Suppressor macrophage treated with lipopolysaccharide for 4 hours (primary cell): ENCODE measurements at regions not wholly inside any gene's neighbourhood (a gene's known extent, or its start where the extent isn't known, plus 50 kb on each side); places are given as distances from the start of the nearest gene placed in this dataset.
A peak's percentile ranks its signal among the peaks of the same experiment; 100 is the strongest.

Experiments
- DNase-seq: peaks from one replicate; pipeline ENCODE4 v3.0.0-alpha.2; 2020

GRCh38 chr19:30722761-30723160 lies 350.6 kb downstream of the ZNF536 start:
- no peak for DNase-seq

- no peak for DNase-seq
Observed at GRCh38 chr19:30722186-30722585, 350.0 kb downstream of the ZNF536 start.

GRCh38 chr19:30719999-30720345 lies 347.8 kb downstream of the ZNF536 start:
- DNase-seq: no peak

- peak; percentile 41 for DNase-seq
Observed at GRCh38 chr19:30719189-30719998, 347.2 kb downstream of the ZNF536 start.

GRCh38 chr19:30718707-30719106 lies 346.5 kb downstream of the ZNF536 start:
- no peak for DNase-seq

GRCh38 chr19:30718014-30718413 lies 345.8 kb downstream of the ZNF536 start:
- DNase-seq: no peak

GRCh38 chr19:30717381-30717780 lies 345.2 kb downstream of the ZNF536 start:
- DNase-seq: no peak

- DNase-seq: no peak
Observed at GRCh38 chr19:30712431-30713337, 340.5 kb downstream of the ZNF536 start.

GRCh38 chr19:30711826-30712225 lies 339.6 kb downstream of the ZNF536 start:
- no peak for DNase-seq

GRCh38 chr19:30711296-30711695 lies 339.1 kb downstream of the ZNF536 start:
- no peak for DNase-seq

GRCh38 chr19:30710721-30711120 lies 338.5 kb downstream of the ZNF536 start:
- DNase-seq: no peak

GRCh38 chr19:30708416-30709178 lies 336.4 kb downstream of the ZNF536 start:
- DNase-seq: no peak

GRCh38 chr19:30704771-30705330 lies 332.7 kb downstream of the ZNF536 start:
- no peak for DNase-seq

- DNase-seq: no peak
Observed at GRCh38 chr19:30703645-30704044, 331.5 kb downstream of the ZNF536 start.

- DNase-seq: no peak
Observed at GRCh38 chr19:30701178-30701577, 329.0 kb downstream of the ZNF536 start.

GRCh38 chr19:30699871-30700280 lies 327.7 kb downstream of the ZNF536 start:
- DNase-seq: no peak

GRCh38 chr19:30696514-30696913 lies 324.3 kb downstream of the ZNF536 start:
- peak; percentile 25 for DNase-seq

GRCh38 chr19:30695171-30695875 lies 323.1 kb downstream of the ZNF536 start:
- no peak for DNase-seq

- no peak for DNase-seq
Observed at GRCh38 chr19:30694156-30694755, 322.1 kb downstream of the ZNF536 start.

- no peak for DNase-seq
Observed at GRCh38 chr19:30692879-30693503, 320.8 kb downstream of the ZNF536 start.

GRCh38 chr19:30692181-30692811 lies 320.1 kb downstream of the ZNF536 start:
- no peak for DNase-seq
